Right forelimb (tissue), 1 donor: ENCODE measurements at regions not wholly inside any gene's neighbourhood (a gene's known extent, or its start where the extent isn't known, plus 50 kb on each side); places are given as distances from the start of the nearest gene placed in this dataset.

ENCODE experiments used
- DNase-seq: peaks from one replicate; pipeline ENCODE4 v3.0.0-alpha.2; 2018

DNA sequence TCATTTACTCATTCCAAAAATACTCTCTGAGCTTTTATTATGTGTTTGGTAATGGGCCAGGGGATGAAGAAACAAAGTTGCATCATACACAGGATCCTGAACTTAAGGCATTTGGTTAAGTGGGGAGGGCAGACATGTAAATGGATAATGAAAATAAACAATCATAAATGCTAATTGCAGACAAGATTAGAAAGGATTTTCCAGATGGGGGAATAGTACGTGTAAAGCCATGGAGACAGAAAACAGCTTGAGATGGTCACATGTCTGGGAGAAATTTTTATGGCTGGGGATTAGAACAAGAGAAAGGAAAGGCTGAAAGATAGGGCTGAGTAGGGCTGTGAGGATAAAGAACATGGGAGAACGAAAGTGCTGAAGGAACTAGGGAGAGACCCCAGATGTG is 534.3 kb upstream of the LARGE1 start:
- no peak for DNase-seq

DNA sequence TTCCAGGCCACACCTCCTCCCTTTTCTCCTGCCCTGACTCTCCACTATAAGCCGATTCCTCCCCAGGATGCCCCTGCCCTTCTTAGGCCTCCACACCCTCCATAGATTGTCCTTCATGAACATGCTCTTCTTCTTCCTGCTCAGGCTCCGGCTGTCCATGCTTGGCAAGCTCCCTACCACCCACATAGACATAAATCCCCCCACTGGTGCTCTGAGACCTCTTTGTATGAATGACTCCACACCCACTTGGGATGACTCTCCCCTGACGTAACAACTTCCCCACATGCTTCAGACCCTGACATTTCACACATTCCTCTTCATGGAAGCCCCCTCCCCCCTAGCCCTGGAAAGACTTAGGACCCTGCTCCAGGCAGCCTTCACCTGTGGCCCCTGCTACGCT is 542.5 kb upstream of the LARGE1 start:
- DNase-seq = no peak

DNA sequence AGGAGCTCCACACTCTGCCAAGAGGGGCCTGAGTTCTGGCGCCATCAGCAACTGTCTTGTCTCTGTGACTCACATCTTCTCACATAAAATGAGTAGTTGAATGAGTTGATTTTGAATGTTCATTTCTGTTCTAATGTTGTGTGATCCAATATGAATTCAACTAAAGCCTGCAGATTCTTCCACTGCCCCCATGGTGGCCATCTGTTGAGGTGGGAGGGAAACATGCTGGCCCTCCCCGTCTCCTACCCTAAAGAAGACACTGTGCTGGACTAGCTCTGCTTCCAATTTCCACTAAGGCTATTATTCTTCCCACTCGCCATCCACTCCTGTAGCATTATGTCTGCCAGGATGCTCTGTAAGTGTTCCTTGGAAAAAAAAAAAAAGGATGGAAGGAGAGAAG is 555.6 kb upstream of the LARGE1 start:
- DNase-seq = no peak

DNA sequence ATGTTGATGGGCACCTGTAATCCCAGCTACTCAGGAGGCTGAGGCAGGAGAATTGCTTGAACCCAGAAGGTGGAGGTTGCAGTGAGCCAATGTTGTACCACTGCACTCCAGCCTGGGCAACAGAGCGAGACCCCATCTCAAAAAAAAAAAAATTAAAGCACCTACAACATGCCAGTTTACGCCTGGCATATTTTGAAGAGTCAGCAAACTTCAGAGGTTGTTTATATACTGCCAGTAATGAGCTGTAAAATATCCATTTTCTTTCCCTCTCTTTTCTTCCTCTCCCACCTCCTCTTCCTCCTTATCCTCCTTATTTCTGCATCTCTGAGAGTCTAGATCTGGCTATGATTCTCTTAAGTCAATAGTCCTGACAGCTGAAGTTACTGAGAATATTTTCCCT is 556.5 kb upstream of the LARGE1 start:
- DNase-seq = no peak

DNA sequence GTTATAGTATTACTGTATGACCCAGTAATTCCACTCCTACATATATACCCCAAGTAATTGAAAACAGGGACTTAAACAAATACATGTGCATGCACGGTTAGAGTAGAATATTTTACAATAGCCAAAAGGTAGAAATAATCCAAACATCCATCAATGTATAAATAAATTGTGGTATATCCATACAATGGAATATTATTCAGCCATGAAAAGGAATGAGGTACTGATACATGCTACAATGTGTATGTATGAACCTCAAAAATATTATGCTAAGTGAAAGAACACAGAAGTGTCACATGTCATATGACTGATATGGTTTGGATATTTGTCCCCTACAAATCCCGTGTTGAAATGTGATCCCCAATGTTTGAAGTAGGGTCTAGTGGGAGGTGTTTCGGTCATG is 560.8 kb upstream of the LARGE1 start:
- no peak for DNase-seq

DNA sequence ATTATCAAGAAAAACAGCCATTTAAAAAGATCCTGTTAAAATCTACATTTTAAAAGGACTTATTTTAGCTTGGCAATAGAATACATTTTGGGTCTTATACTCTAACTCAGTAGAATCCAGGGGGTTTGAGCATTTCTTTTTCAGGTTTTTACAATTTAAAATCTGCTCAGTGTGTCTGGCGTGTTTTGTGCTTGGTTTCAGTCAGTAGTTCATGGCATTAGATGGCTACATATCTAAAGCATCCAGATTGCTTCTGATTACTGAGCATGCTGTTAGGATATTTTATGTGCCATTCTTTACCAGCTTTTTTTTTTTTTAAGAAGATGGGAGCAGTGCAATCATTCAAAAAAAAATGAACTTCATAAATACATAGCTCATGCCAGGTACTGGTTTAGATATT is 566.1 kb upstream of the LARGE1 start:
- no peak for DNase-seq

DNA sequence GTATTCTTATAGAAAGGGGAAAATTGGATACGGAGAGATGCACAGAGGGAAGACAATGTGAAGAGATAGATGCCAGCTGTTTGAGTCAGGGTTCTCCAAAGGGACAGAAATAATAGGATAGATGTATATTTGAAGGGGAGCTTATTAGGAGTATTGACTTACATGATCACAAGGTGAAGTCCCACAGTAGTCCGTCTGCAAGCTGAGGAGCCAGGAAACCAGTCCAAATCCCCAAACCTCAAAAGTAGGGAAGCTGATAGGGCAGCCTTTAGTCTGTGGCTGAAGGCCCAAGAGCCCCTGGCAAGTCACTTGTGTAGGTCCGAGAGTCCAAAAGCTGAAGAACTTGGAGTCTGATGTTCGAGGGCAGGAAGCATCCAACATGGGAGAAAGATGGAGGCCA is 569.6 kb upstream of the LARGE1 start:
- no peak for DNase-seq

DNA sequence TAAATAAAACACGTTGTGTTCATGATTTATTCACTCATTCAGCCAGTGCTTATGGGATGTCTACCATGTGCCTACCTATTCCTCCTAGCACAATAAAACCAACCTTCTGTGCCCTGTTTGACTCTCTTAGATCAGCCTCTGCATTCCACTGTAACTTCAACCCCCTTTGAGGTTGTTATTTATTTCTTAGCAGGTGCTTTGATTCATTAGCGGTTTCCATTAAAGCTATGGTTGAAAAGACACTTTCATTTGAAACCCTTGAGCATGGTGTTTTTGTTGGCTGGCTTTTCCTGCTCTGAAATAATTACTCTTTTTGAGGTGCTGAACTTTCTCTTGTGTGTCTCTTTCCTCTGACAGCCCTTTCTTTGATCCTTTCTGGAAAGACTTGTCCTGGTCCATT is 570.6 kb upstream of the LARGE1 start:
- DNase-seq = no peak

DNA sequence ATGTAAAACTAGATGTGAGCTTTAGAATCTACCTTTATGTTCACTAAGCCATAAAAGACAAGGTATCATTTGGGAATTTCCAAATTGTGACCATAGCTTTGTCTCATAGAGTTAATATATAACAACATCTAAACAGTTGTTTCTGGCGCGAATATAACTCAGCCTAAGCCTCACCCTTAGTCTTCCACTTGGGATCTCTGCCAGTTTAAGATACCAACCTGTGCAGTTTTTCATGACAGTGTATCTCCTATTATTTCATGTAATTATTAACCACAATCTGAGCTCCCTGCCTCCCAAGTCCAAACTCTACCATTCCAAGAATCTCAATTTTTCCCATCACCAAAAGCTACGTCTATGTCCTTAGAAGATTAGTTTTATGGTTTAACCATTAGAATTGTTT is 572.5 kb upstream of the ISX start:
- DNase-seq = no peak

DNA sequence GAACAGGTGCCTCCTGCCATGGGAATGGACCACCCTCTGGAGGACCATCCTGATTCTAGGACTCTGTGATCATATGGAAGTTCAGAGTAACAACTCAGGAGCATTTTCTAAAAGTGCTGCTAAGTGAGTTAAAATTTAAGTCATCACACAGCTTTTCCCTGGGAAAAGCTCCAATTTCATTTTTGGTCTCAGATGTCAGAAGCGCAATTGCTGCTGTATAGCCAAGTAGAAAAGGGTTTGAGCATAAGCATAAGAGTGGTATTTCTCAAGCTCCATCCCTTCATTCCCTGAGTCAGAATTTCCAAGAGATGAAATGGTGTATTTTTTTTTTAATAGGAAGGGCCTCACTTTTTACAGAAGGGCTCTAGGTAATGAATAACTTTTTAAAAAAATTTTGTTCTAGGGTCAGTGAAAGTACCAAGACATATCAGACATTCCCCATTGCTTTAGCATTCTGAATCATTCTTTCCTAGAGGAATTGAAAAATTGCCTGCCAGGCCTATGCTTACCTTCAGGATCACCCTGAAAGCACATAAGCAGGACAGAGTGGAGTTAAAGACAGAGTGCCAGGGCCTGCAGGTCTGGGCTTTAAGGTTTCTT is 564.5 kb upstream of the ISX start:
- no peak for DNase-seq

DNA sequence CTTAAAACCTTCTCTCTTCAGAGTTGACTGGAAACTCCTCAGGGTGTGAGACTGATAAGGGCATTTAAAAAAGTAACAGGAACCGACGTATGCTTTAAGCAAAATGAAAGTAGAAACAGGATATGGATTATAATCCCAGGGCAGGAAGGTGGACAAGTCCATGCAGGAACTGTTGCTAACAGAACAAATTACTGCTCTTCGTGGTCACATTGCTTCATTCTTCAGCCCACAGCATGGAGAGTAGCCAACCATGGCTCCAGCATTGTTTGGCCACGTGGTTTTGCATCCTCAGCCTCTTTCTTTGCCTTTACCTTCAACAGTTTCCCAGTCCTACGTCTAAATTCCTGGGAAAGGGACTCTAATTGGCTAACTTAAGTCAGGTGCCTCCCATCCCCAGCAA is 563.1 kb upstream of the ISX start:
- no peak for DNase-seq

DNA sequence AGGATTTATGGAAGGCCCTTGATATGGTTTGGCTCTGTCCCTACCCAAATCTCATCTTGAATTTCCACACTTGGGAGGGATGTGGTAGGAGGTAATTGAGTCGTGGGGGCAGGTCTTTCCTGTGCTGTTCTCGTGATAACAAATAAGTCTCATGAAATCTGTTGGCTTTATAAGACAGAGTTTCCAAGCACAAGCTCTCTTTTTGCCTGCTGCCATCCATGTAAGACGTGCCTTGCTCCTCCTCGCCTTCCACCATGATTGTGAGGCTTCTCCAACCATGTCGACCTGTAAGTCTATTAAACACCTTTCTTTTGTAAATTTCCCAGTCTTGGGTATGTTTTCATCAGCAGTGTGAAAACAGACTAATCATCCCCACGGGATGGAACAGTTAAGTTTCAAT is 557.2 kb upstream of the ISX start:
- DNase-seq = no peak

DNA sequence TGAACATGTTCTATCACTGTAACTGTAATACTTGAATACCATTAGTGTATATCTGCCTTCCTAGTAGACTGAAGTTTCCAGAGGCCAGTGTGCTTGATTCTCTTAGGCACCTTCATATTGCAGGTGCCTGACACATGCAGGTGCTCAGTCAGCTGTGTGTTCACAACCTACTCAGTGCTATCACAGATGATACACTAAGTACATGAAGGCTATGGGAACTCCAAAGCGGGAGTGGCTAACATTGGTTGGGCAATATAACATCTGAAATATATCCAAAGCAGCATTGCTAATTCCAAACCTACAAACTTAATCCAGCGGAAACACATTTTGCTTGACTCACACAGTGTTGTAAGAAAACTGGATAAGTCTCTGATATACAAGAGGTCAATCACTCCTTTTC is 539.3 kb upstream of the ISX start:
- no peak for DNase-seq

DNA sequence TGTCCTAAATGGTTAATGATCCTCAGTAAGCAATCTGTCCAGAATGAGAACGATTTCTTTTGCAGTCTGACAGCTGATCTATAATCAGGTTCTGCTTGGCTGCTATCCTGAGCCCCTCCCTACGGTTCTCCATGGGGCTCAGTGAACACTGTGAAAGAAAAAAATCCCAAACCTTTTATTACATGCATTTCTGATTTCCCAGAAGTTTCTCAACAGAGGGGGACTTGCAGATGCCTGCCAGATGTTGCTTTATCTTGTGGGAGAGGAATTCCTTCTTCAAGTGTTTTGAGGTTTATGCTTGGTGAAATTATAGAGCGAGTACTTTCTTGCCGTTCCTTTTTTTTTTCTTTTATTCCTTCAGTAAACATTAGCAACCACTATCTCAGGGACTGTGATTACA is 531.9 kb upstream of the ISX start:
- DNase-seq = peak; percentile 48

DNA sequence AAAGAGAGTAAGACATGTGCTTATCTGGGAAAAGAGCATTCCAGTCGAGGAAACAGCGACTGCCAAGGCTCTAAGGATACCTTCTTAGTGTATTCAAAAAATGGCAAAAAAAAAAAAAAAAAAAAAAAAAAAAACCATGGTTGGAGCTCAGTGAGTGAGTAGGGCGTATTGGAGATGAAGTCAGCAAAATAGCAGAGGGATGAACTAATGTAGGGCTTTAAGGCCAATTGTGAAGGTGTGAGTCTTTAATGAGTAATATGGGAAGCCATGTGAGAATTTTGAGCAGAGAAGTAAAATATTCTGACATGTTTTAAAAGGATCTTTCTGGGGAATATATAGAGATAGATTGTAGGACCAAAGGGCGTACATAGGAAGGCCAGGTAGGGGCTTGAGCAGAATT is 498.6 kb upstream of the ISX start:
- DNase-seq = no peak

DNA sequence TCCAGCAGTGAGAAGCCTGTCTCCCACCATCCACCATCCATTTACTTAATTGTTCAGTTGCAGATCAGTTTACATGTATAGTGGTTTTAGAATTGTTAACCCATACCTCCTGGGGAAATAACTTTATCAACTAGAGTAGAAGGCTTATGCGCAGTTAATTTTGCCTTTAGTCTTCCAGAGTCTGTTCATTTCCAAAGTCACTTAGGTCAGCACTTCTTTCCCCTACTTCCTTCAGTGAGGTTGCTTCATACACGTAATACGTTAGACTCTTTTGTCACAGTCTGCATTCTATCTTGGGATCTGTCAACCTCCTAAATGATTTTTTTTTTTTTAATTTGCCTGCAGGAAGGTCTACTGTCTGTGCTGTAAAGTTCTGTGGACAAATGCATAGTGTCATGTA is 495.6 kb upstream of the ISX start:
- DNase-seq = no peak

DNA sequence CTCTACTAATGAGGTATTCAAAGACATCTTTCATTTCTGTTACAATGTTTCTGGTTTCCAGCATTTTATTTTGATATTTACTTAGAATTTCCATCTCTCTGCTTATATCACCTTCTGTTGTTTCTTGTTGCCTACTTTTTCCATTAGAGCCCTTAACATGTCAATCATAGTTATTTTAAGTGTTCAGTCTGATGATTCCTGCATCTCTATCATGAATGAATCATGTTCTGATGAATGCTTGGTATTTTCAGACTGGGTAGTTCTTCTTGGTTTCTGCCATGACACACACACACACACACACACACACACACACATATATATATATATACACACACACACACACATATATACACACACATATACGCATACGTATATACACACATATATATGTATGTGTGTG is 486.4 kb upstream of the ISX start:
- DNase-seq = no peak

DNA sequence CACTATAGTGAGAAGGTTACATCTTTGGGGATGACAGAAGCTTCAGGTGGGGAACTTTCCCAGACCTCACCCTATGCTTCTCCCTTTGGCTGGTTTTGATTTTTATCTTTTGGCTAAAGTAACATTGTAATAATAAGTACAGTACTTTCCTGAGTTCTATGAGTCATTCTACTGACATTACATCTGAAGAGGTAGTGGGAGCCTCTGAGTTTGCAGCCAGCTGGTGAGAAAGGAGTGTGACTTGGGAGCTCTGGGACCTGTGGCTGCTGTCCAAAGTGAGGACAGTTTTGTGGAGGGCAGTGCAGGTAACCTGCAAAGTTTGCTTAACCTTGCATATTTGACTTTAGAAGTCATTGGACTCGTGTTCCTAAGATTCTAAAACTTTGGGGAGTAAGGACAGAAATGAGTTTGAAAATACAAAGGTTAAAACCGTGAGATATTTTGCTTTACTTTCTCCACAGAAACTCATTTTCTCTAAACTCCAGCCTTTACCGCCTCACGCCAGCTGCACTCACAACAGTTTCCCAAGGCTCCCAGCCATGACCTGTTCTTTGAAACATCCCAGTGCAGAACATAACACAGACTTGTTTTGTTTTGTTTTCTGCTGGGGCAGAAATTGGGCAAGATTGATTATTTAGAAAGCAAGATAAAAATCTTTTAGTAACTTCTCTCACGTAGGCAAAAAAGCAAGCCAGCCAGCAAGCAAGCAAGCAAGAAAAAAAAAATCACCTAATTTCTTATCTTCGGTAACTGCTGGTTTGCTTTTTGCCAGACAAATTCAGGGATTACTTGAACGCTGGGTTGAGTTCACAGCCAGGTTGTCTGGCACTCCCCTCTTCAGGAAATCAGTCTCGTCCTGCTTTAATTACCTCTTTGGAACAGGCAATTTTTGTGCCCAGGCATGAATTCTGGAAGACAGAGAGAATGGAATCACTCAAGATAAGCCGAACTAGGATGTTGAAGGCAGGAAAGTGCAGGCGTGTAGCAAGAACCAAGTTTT is 478.3 kb upstream of the ISX start:
- no peak for DNase-seq

DNA sequence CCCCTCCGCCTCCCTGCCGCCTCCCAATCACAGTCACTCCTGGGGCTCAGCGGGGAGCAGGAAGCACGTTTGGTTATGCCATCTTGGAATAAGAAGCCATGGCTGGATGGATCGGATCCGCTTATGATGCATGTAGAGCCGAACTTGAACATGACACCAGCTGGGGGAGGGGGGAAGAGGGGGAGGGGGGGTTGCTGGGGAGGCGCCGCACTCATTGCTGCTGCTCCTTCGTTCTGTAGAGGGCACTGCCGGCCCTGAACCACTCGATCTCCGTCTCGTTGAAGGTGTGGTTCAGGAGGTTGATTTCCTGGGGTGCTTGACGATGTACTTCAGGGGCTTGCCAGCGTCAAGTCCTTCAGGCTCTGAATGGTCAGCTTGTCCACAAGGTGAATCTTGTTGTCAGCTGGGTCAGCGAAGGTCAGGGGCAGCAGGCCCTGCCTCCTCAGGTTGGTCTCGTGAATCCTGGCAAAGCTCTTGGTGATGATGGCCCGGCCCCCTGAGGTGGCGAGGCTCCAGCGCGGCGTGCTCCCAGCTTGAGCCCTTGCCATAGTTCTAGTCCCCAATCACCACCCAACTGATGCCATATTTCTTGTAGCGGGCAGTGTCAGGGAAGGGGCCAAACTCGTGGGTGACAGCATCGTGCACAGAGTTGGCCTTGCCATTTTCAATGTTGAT is 476.9 kb upstream of the ISX start:
- DNase-seq = no peak

DNA sequence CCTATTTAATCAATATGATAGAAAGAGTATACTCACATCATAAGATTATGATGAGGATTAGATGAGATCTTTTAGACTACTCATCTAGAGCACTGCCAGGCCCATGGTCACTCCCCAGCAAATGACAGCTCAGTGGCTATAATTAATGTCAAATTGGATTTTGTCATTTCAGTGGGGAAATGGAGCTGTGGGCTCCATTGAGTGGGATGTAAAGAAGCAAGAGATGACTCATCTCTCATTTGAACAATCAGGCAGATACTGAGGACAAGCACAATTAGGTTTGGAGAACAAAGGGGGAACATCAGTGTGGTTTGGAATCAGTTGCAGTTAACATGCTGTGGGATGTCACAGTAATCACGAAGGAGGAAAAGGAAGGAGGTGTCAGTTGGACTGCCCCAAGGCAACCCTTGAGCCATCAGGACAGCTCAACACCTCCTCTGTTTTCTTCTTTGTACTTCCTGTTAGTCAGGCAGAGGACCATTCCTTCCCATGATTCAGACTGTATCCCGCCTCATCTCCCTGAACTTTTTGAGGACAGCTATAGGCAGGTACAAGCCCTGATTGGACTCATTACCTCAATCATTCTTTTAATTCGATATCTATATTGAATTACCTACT is 473.7 kb upstream of the ISX start:
- no peak for DNase-seq

DNA sequence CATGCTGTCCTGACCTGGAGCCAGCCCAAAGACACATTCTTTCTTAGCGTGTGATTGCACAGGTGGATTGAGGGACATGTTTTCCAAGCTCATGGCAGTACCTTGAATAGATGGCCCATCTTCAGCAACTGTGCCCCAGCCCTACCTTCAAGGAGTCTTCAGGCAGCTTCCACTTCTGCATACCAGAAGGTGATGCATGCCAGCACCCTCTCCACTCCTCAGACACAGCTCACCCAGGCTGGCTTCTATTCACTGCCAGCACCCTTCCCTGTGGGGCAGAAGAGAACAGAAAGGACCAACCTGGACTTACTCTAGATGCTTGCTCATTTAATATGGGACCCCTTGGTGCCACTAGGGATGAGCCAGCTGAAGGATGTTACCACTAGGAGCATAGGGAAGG is 466.4 kb upstream of the ISX start:
- DNase-seq = no peak

DNA sequence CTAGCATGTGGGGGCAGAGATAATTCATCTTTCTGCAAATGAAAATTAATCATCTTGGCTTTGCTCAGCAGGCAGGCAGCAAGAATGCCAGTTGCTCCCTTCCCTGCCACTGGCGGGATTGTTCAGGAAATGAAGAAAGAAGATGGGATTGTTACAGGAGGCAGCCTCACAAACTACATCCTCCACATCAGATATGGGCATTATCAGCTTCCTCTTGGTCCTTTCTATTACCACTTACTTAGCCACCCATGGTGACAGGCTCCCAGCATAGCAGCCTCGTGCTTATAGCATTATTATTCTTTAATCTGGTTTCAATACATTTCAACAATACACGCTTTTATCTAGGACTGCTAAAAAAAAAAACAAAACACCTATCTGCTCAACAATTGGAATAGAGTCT is 461.6 kb upstream of the ISX start:
- no peak for DNase-seq

DNA sequence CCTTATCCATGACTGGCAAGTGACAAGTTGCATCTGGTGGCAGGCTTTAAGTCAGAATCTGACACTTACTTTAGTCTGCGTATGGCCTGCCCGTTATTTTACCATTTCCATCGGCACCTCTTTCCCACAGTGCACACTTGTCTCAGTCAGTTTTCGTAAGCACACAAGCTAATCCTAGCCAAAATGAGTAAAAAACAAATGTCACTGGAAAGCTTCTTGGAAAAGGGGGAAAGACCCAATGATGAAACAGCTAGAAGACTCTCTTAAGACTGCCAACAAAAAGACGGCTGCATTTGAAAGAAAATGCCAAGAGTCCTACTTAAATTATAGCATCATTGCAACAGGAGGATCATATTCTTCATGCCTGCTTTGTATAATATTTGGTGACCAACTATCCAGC is 457.9 kb upstream of the ISX start:
- no peak for DNase-seq
